Tibial nerve (tissue), 4 donors: ENCODE measurements at regions not wholly inside any gene's neighbourhood (a gene's known extent, or its start where the extent isn't known, plus 50 kb on each side); places are given as distances from the start of the nearest gene placed in this dataset.

Experiments used
- EP300 ChIP-seq, 2 donors: sonication (generic); formaldehyde crosslinking; IDR thresholded peaks; one replicate each; pipeline ENCODE4 v1.6.1; 2017; ENCODE audit warnings: antibody characterized with exemption in 2 of 2, mild to moderate bottlenecking in 1 of 2
- POLR2A ChIP-seq, 2 donors: fragments of 450-650 bp; IDR thresholded peaks; one replicate each; pipeline ENCODE4 v1.6.1; 2017; ENCODE audit warnings: antibody characterized with exemption in 2 of 2, mild to moderate bottlenecking in 2 of 2, moderate library complexity in 2 of 2
- TF ChIP-seq, protein P1 (sequence below), 5 experiments: fragments of 200-600 bp in 3 of 5; fragments of 450-650 bp in 2 of 5; sonication (generic) in 3 of 5; IDR thresholded peaks; one replicate each; pipeline ENCODE4 v1.5.1; 2016 to 2019; ENCODE audit warnings: antibody characterized with exemption in 5 of 5, mild to moderate bottlenecking in 3 of 5, moderate library complexity in 2 of 5

DNA sequence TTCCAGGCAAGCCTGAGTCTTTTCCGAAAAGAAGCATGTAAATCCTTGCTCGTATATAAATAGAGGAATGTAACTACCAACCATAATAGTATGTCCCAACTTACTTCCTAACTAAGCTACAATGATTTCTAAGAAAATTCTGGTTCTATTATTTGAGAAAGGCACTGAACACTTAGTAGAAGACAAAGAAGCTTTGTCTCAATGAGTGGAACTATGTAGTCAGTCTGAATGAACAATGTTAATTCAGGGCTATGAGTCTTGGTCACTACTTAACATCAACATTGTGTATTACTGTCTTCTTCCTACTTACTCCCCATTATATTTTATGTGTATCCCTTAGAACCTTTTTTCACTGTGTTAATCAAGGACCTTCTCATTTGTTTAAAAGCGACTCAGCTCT is 206.0 kb downstream of the CYB561 start:
- TF ChIP-seq, protein P1, sequence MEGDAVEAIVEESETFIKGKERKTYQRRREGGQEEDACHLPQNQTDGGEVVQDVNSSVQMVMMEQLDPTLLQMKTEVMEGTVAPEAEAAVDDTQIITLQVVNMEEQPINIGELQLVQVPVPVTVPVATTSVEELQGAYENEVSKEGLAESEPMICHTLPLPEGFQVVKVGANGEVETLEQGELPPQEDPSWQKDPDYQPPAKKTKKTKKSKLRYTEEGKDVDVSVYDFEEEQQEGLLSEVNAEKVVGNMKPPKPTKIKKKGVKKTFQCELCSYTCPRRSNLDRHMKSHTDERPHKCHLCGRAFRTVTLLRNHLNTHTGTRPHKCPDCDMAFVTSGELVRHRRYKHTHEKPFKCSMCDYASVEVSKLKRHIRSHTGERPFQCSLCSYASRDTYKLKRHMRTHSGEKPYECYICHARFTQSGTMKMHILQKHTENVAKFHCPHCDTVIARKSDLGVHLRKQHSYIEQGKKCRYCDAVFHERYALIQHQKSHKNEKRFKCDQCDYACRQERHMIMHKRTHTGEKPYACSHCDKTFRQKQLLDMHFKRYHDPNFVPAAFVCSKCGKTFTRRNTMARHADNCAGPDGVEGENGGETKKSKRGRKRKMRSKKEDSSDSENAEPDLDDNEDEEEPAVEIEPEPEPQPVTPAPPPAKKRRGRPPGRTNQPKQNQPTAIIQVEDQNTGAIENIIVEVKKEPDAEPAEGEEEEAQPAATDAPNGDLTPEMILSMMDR (IDR thresholded peaks at IDR 0.05): no peak
- TF ChIP-seq POLR2A (IDR thresholded peaks at IDR 0.05) (no peak), EP300 (IDR thresholded peaks at IDR 0.05) (no peak)
